LNCAP (cell line): ENCODE measurements at regions not wholly inside any gene's neighbourhood (a gene's known extent, or its start where the extent isn't known, plus 50 kb on each side); places are given as distances from the start of the nearest gene placed in this dataset.

Experiments used
- CTCF ChIP-seq: fragments of 450-650 bp; IDR thresholded peaks from 2 replicates; pipeline ENCODE4 v1.5.1; 2017; ENCODE audit warnings: mild to moderate bottlenecking

GRCh38 chr17:33939959-33940358, 315.1 kb upstream of the CCL2 start:
- TF ChIP-seq CTCF: no peak

DNA sequence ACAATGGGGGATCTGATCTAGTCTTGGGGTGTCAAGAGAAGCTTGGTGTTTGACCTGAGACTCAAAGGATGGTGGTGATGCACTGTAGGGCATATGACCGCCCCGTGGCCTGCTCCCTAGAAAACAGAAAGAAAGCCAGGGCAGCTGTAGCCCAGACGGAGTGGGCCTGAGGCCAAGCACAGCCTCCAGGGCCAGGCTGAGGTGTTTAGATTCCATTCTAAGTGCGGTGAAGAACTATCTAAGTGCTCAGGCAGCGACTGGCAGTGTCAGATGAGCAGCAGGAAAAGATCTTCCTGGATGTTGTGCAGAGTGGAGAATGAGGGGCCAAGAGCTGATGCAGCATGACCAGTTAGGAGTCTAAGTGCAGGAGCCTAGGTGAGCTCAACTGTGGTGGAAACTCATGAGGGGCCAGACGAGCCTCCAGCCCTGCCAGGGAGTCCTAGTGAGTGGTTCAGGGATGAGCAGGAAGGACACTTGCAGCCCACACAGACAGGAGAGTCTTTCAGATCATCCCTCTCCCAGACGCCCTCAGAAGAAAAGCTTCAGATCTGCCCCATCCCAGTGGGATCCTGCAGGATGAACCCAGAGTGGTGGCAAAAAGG, 314.2 kb upstream of the CCL2 start:
- no peak for TF ChIP-seq CTCF

- TF ChIP-seq CTCF: no peak
Observed at GRCh38 chr17:33941744-33942143, 313.3 kb upstream of the CCL2 start.

DNA sequence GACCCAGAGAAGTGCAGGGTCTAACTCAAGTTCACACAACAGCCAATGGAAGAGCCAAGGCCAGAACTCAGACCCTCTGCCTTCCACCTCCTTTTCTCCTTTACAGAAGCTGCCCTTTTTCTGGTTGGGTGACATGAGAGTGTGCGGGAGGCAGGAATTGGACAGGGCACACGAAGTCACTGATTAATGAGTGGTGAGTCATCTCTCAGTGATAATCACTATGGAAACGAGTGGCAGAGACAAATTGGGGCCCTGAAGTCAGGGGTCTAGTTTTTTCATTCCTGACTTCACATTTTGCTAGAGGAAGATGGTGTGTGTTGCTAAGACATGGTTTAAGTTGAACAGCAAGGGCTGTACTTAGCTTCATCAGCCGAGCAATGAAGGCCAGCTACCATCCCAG, 312.7 kb upstream of the CCL2 start:
- no peak for TF ChIP-seq CTCF

GRCh38 chr17:33944412-33944811, 310.7 kb upstream of the CCL2 start:
- TF ChIP-seq CTCF: no peak

DNA sequence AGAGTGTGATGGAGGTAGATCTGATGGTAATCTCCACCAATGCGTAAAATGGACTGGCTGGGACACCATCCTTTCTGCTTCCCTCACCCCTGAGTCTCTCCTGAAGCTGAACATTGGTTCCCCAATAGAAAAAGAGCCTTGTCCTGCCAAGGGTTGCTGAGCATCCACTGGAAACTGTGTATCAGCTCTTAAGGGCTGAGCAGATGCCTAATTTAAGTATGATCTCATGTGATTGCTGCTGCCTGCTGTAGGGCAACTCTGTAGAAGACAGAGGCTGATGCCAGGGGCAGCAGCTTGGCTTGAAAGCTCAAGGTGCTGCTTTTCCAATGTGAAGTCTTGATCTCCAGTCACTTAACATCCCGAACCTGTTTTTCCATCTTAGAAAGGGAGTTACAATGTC, 310.3 kb upstream of the CCL2 start:
- no peak for TF ChIP-seq CTCF

- TF ChIP-seq CTCF: no peak
Observed at GRCh38 chr17:33945646-33946546, 309.2 kb upstream of the CCL2 start.
